ENCODE measurements at regions not wholly inside any gene's neighbourhood (a gene's known extent, or its start where the extent isn't known, plus 50 kb on each side); places are given as distances from the start of the nearest gene placed in this dataset.

GRCh38 chr18:44508474-44508873 lies 172.2 kb upstream of the SETBP1 start:
- TF ChIP-seq, protein P1, sequence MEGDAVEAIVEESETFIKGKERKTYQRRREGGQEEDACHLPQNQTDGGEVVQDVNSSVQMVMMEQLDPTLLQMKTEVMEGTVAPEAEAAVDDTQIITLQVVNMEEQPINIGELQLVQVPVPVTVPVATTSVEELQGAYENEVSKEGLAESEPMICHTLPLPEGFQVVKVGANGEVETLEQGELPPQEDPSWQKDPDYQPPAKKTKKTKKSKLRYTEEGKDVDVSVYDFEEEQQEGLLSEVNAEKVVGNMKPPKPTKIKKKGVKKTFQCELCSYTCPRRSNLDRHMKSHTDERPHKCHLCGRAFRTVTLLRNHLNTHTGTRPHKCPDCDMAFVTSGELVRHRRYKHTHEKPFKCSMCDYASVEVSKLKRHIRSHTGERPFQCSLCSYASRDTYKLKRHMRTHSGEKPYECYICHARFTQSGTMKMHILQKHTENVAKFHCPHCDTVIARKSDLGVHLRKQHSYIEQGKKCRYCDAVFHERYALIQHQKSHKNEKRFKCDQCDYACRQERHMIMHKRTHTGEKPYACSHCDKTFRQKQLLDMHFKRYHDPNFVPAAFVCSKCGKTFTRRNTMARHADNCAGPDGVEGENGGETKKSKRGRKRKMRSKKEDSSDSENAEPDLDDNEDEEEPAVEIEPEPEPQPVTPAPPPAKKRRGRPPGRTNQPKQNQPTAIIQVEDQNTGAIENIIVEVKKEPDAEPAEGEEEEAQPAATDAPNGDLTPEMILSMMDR (IDR thresholded peaks at IDR 0.05), result no peak
- no peak for TF ChIP-seq ZFX (IDR thresholded peaks at IDR 0.05; ENCODE audit: borderline replicate concordance)
